IMR-90 (cell line): ENCODE measurements at regions not wholly inside any gene's neighbourhood (a gene's known extent, or its start where the extent isn't known, plus 50 kb on each side); places are given as distances from the start of the nearest gene placed in this dataset.

ENCODE experiments used
- CEBPB ChIP-seq: IDR thresholded peaks from 2 replicates; pipeline ENCODE4 v1.6.1; 2012; ENCODE audit warnings: low read depth, low read length, improper control_type of control experiment
- MXI1 ChIP-seq: IDR thresholded peaks from 2 replicates; pipeline ENCODE4 v1.6.1; 2012; ENCODE audit warnings: low read depth, mild to moderate bottlenecking, low read length, moderate library complexity, borderline replicate concordance
- POLR2A ChIP-seq: IDR thresholded peaks from 2 replicates; pipeline ENCODE4 v1.6.1; 2012; ENCODE audit warnings: mild to moderate bottlenecking, low read depth, low read length
- RAD21 ChIP-seq: IDR thresholded peaks from 2 replicates; pipeline ENCODE4 v1.6.1; 2012; ENCODE audit warnings: low read length, improper control_type of control experiment
- RFX5 ChIP-seq: IDR thresholded peaks from 2 replicates; pipeline ENCODE4 v1.8.0; 2012; ENCODE audit warnings: low read depth, mild to moderate bottlenecking, low read length, moderate library complexity
- TF ChIP-seq, protein P1 (sequence below): conservative IDR thresholded peaks from 2 replicates; pipeline ENCODE4 v1.5.1; 2012; ENCODE audit warnings: mild to moderate bottlenecking, low read depth, low read length, improper control_type of control experiment

DNA sequence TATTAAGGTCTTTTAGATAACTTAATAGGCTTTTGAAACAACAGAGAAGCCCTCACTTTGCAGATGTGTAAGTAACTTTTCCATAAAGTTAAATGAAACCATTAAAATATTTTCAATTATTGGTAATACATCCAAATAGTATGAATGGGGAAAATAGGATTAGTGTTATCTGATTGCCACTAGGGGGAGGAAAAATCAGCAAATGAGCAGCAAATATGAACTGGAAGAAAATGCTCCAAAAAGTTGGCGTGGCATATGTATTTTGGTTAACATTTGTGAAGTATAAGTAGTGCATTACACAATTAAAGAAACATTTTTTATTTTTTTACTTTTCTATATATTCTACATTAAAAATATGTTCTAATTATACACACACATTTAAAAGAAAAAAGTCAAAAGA, 259.8 kb upstream of the ANO5 start:
- TF ChIP-seq RFX5: no peak
- TF ChIP-seq, protein P1, sequence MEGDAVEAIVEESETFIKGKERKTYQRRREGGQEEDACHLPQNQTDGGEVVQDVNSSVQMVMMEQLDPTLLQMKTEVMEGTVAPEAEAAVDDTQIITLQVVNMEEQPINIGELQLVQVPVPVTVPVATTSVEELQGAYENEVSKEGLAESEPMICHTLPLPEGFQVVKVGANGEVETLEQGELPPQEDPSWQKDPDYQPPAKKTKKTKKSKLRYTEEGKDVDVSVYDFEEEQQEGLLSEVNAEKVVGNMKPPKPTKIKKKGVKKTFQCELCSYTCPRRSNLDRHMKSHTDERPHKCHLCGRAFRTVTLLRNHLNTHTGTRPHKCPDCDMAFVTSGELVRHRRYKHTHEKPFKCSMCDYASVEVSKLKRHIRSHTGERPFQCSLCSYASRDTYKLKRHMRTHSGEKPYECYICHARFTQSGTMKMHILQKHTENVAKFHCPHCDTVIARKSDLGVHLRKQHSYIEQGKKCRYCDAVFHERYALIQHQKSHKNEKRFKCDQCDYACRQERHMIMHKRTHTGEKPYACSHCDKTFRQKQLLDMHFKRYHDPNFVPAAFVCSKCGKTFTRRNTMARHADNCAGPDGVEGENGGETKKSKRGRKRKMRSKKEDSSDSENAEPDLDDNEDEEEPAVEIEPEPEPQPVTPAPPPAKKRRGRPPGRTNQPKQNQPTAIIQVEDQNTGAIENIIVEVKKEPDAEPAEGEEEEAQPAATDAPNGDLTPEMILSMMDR: no peak
- TF ChIP-seq POLR2A: no peak
- TF ChIP-seq MXI1: no peak
- no peak for TF ChIP-seq RAD21
- TF ChIP-seq CEBPB: no peak
